Suprapubic skin (tissue), 4 donors: ENCODE measurements at regions not wholly inside any gene's neighbourhood (a gene's known extent, or its start where the extent isn't known, plus 50 kb on each side); places are given as distances from the start of the nearest gene placed in this dataset.

Source experiments
- DNase-seq, 2 donors: peaks; one replicate each; pipeline ENCODE4 v3.0.0-alpha.2; 2019; ENCODE audit warnings: low spot score in 2 of 2
- H3K27ac ChIP-seq: fragments of 200-600 bp; sonication (generic); one replicate; pipeline ENCODE4 v1.5.1; 2019
- H3K27me3 ChIP-seq: fragments of 200-600 bp; sonication (generic); one replicate; pipeline ENCODE4 v1.5.1; 2019
- H3K36me3 ChIP-seq: fragments of 200-600 bp; sonication (generic); one replicate; pipeline ENCODE4 v1.5.1; 2019
- H3K4me1 ChIP-seq: fragments of 200-600 bp; sonication (generic); one replicate; pipeline ENCODE4 v1.5.1; 2019
- H3K4me3 ChIP-seq: fragments of 200-600 bp; sonication (generic); one replicate; pipeline ENCODE4 v1.5.1; 2019; ENCODE audit warnings: mild to moderate bottlenecking
- H3K9me3 ChIP-seq: fragments of 200-600 bp; sonication (generic); one replicate; pipeline ENCODE4 v1.5.1; 2019
- CTCF ChIP-seq, 2 donors: fragments of 200-600 bp in 1 of 2; fragments of 450-650 bp in 1 of 2; sonication (generic) in 1 of 2; IDR thresholded peaks; one replicate each; pipeline ENCODE4 v1.5.1; 2016 to 2019; ENCODE audit warnings: antibody characterized with exemption in 2 of 2, mild to moderate bottlenecking in 1 of 2, moderate library complexity in 1 of 2
- EP300 ChIP-seq: sonication (generic); formaldehyde crosslinking; IDR thresholded peaks from one replicate; pipeline ENCODE4 v1.6.1; 2017; ENCODE audit warnings: antibody characterized with exemption
- POLR2A ChIP-seq, 2 donors: fragments of 450-650 bp; IDR thresholded peaks; one replicate each; pipeline ENCODE4 v1.6.1; 2017; ENCODE audit warnings: antibody characterized with exemption in 2 of 2, mild to moderate bottlenecking in 2 of 2, moderate library complexity in 2 of 2
- POLR2AphosphoS5 ChIP-seq, 3 donors: sonication (generic); formaldehyde crosslinking; IDR thresholded peaks; one replicate each; pipeline ENCODE4 v1.6.1; 2017; ENCODE audit warnings: antibody characterized with exemption in 3 of 3
- WGBS: methylation state at CpG from one replicate; pipeline ENCODE4 v1.1.5; 2018; 5-methylcytosine and 5-hydroxymethylcytosine counted together

- no peak overlapping the region for H3K4me3 ChIP-seq
- H3K9me3 ChIP-seq: no peaks in the 10 kb centered on the region
- no peak for DNase-seq
- TF ChIP-seq CTCF (IDR thresholded peaks at IDR 0.05): no peak
- no peak for TF ChIP-seq EP300
- TF ChIP-seq POLR2A (IDR thresholded peaks at IDR 0.05): no peak
- TF ChIP-seq POLR2AphosphoS5 (IDR thresholded peaks at IDR 0.05): no peak
- H3K4me1 ChIP-seq: no peaks in the 10 kb centered on the region
- no peaks in the 10 kb centered on the region for H3K27me3 ChIP-seq
- no peaks in the 10 kb centered on the region for H3K36me3 ChIP-seq
- 72% methylated on average over 6 of the region's 6 CpGs for WGBS
- H3K27ac ChIP-seq: no peak overlapping the region
Measured at GRCh38 chr5:163595932-163596607, 90.7 kb downstream of the MAT2B start.

DNA sequence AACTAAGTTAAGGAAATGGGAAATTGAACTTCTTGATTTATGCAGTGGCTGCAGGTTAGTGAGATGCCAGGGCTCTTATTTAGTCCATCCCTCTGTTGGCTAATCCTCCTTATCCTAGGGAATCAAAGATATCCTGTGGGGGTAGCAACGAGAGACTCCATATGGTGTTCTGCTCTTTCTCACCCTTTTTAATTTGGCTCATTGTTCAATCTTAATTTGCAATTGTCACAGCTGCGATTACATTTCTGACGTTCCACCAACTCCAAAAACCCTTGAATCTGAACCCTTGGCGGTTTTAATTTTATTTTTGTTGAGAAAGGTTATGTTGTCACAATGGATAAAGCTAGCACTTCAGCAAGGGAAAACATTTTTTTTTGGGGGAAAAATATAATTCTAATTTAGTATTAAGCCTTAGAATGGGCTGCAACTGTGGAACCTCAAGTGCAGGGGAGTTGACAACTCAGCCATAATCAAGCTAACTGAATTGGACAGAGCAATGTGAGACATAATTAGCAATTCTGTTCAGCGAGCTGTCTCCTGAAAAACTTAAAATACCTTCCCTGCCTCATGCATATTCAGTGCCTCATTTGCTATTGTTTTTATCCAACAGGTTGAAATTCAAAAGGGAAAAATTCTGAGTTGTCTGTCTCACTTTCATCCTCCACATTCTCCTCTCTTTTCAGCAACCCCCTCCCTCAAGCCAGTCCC, 91.3 kb downstream of the MAT2B start:
- no peak overlapping the region for H3K27ac ChIP-seq
- H3K36me3 ChIP-seq: no peaks in the 10 kb centered on the region
- H3K27me3 ChIP-seq: no peaks in the 10 kb centered on the region
- H3K4me1 ChIP-seq: no peaks in the 10 kb centered on the region
- 71% methylated on average over 5 of the region's 5 CpGs for WGBS
- no peak for DNase-seq
- TF ChIP-seq EP300 (no peak), CTCF (IDR thresholded peaks at IDR 0.05) (no peak)
- no peaks in the 10 kb centered on the region for H3K9me3 ChIP-seq
- H3K4me3 ChIP-seq: no peak overlapping the region

DNA sequence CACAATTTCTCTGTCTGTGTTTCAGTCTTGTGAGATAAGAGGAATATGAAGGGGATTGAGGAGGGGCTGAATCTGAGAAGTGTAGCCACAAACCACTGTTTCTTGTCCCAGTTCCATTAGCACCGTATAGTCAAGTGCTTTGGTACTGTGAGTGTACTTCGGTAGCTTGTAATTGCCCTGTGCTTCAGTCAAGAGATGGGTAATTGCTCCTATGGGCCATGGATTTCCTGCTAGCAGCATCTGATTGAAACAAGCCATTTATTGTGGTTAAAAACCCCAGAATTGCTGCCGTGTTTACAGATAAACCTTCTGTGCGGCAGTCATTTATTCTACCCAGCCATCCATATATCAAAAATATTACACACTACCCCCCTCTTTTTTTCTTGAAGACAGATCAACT, 98.6 kb downstream of the MAT2B start:
- Histone ChIP-seq H3K4me1 (no peaks in the 10 kb centered on the region), H3K9me3 (no peaks in the 10 kb centered on the region), H3K36me3 (no peaks in the 10 kb centered on the region), H3K27me3 (no peaks in the 10 kb centered on the region), H3K4me3 (no peak overlapping the region), H3K27ac (no peak overlapping the region)
- no peak for DNase-seq
- 42% methylated on average over 4 of the region's 4 CpGs for WGBS
- TF ChIP-seq CTCF (IDR thresholded peaks at IDR 0.05) (no peak), POLR2A (IDR thresholded peaks at IDR 0.05) (no peak)

DNA sequence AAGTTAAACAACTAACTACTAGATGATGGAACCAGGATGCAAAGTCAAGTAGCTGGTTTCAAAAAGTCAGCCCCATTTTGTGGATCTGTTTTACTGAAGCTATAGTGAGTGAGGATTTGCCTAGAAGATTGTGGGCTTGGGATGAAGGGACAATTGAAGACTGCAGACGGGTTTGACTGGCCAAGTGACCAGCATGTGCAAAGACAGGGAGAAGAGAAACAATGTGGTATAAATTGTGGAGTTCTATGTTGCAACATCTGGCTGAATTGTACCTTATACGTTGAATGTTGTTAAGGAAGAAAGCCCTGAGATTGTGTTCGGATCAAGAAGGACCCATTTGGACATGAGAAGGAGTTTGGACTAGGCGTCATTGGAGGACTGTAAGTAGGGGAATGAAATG, 101.8 kb downstream of the MAT2B start:
- no peak for TF ChIP-seq POLR2AphosphoS5 (IDR thresholded peaks at IDR 0.05)
- TF ChIP-seq POLR2A (IDR thresholded peaks at IDR 0.05): no peak
- no peak for TF ChIP-seq EP300
- no peak for TF ChIP-seq CTCF (IDR thresholded peaks at IDR 0.05)
- Histone ChIP-seq H3K27me3 (no peaks in the 10 kb centered on the region), H3K9me3 (no peaks in the 10 kb centered on the region), H3K36me3 (no peaks in the 10 kb centered on the region), H3K4me3 (no peak overlapping the region), H3K4me1 (no peaks in the 10 kb centered on the region), H3K27ac (no peak overlapping the region)
- WGBS: 92% methylated on average over 4 of the region's 4 CpGs
- DNase-seq: no peak

DNA sequence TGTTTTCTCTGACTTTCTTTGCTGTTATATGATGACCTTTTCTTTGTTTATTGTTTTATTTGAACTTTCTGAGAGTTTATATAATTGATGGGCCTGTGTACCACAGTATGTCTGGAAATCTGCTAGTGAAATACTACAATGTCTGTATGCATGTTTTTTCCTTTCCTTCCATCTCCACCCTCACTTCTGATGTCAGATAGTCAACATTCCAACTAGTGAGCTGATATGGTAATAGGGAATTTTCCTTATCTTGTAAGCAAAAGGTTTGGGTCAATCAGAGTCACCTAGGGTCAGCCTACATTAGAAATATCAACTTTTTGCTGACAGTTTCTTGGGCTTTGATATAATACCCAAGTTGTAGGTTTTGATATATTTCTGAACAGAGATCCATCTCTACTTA, 103.2 kb downstream of the MAT2B start:
- no peak for TF ChIP-seq EP300
- no peak for TF ChIP-seq POLR2A (IDR thresholded peaks at IDR 0.05)
- Histone ChIP-seq H3K9me3 (no peaks in the 10 kb centered on the region), H3K27ac (no peak overlapping the region), H3K36me3 (no peaks in the 10 kb centered on the region), H3K4me3 (no peak overlapping the region), H3K27me3 (no peaks in the 10 kb centered on the region), H3K4me1 (no peaks in the 10 kb centered on the region)
- no peak for DNase-seq

GRCh38 chr5:163609910-163610309, 104.5 kb downstream of the MAT2B start:
- no peaks in the 10 kb centered on the region for H3K27me3 ChIP-seq
- no peak overlapping the region for H3K4me3 ChIP-seq
- H3K4me1 ChIP-seq: no peaks in the 10 kb centered on the region
- H3K9me3 ChIP-seq: no peaks in the 10 kb centered on the region
- TF ChIP-seq POLR2A (IDR thresholded peaks at IDR 0.05) (no peak), EP300 (no peak), CTCF (IDR thresholded peaks at IDR 0.05) (no peak), POLR2AphosphoS5 (IDR thresholded peaks at IDR 0.05) (no peak)
- H3K36me3 ChIP-seq: no peaks in the 10 kb centered on the region
- 88% methylated on average over 1 of the region's 1 CpG for WGBS
- H3K27ac ChIP-seq: no peak overlapping the region
- no peak for DNase-seq
